Liver (tissue), 8 donors: ENCODE measurements at regions not wholly inside any gene's neighbourhood (a gene's known extent, or its start where the extent isn't known, plus 50 kb on each side); places are given as distances from the start of the nearest gene placed in this dataset.

Experiments
- DNase-seq: peaks from one replicate; pipeline ENCODE4 v3.0.0-alpha.2; 2017; ENCODE audit warnings: low spot score
- H3K27ac ChIP-seq, 2 donors: one replicate each; pipeline ENCODE4 v1.7.0; 2013; ENCODE audit warnings: inconsistent platforms in 2 of 2, low read length in 2 of 2, control low read depth in 1 of 2, low read depth in 1 of 2, mild to moderate bottlenecking in 1 of 2
- H3K27me3 ChIP-seq, 4 donors: one replicate each; pipeline versions ENCODE4 v1.6.1 to v1.7.0; 2013; ENCODE audit warnings: low read length in 3 of 4, inconsistent platforms in 1 of 4, mild to moderate bottlenecking in 1 of 4, moderate library complexity in 1 of 4; ENCODE audit not compliant: control insufficient read depth in 4 of 4, insufficient read depth in 4 of 4
- H3K36me3 ChIP-seq, 4 donors: one replicate each; pipeline versions ENCODE4 v1.6.1 to v1.7.0; 2013; ENCODE audit warnings: low read length in 3 of 4, mild to moderate bottlenecking in 3 of 4, low read depth in 1 of 4, moderate library complexity in 1 of 4; ENCODE audit not compliant: control insufficient read depth in 4 of 4, insufficient read depth in 3 of 4
- H3K4me1 ChIP-seq, 4 donors: one replicate each; pipeline versions ENCODE4 v1.6.1 to v1.7.0; 2013; ENCODE audit warnings: low read length in 3 of 4, mild to moderate bottlenecking in 3 of 4, moderate library complexity in 1 of 4; ENCODE audit not compliant: control insufficient read depth in 4 of 4, insufficient read depth in 4 of 4
- H3K4me3 ChIP-seq, 3 donors: one replicate each; pipeline versions ENCODE4 v1.6.1 to v1.7.0; 2013; ENCODE audit warnings: low read length in 3 of 3, control low read depth in 1 of 3, low read depth in 1 of 3, mild to moderate bottlenecking in 1 of 3
- H3K9ac ChIP-seq, 2 donors: one replicate each; pipeline ENCODE4 v1.7.0; 2013; ENCODE audit warnings: low read length in 2 of 2, mild to moderate bottlenecking in 2 of 2, moderate library complexity in 2 of 2, control low read depth in 1 of 2, low read depth in 1 of 2
- H3K9me3 ChIP-seq, 4 donors: one replicate each; pipeline versions ENCODE4 v1.6.1 to v1.7.0; 2013; ENCODE audit warnings: low read length in 3 of 4; ENCODE audit not compliant: control insufficient read depth in 4 of 4
- CTCF ChIP-seq: fragments of 150-350 bp; IDR thresholded peaks from 2 replicates; pipeline ENCODE4 v1.5.1; 2017; ENCODE audit warnings: improper control_type of control experiment, low read depth, low read length; ENCODE audit not compliant: missing input control
- EGR1 ChIP-seq, 2 donors: IDR thresholded peaks; 2 replicates each; pipeline ENCODE4 v1.6.1; 2016 to 2018; ENCODE audit warnings: antibody characterized with exemption in 2 of 2, low read depth in 2 of 2
- FOXA1 ChIP-seq: IDR thresholded peaks from 2 replicates; pipeline ENCODE4 v1.6.1; 2016; ENCODE audit warnings: antibody characterized with exemption
- FOXA2 ChIP-seq: IDR thresholded peaks from 2 replicates; pipeline ENCODE4 v1.6.1; 2016; ENCODE audit warnings: antibody characterized with exemption
- GABPA ChIP-seq, 2 donors: IDR thresholded peaks in 1 of 2; conservative IDR thresholded peaks in 1 of 2; 2 replicates each; pipeline ENCODE4 v1.6.1; 2016; ENCODE audit warnings: antibody characterized with exemption in 2 of 2, mild to moderate bottlenecking in 1 of 2, moderate library complexity in 1 of 2
- JUND ChIP-seq, 2 donors: IDR thresholded peaks; 2 replicates each; pipeline ENCODE4 v1.6.1; 2016; ENCODE audit warnings: antibody characterized with exemption in 2 of 2
- MAX ChIP-seq: IDR thresholded peaks from 2 replicates; pipeline ENCODE4 v1.6.1; 2016; ENCODE audit warnings: antibody characterized with exemption
- NR2F2 ChIP-seq: IDR thresholded peaks from 2 replicates; pipeline ENCODE4 v1.6.1; 2016; ENCODE audit warnings: antibody characterized with exemption
- RAD21 ChIP-seq, 2 donors: IDR thresholded peaks; 2 replicates each; pipeline ENCODE4 v1.6.1; 2016; ENCODE audit warnings: antibody characterized with exemption in 2 of 2, mild to moderate bottlenecking in 2 of 2
- RXRA ChIP-seq, 2 donors: IDR thresholded peaks; 2 replicates each; pipeline ENCODE4 v1.6.1; 2017 to 2018; ENCODE audit warnings: antibody characterized with exemption in 2 of 2, mild to moderate bottlenecking in 1 of 2
- SP1 ChIP-seq: IDR thresholded peaks from 2 replicates; pipeline ENCODE4 v1.6.1; 2018; ENCODE audit warnings: antibody characterized with exemption, mild to moderate bottlenecking
- TAF1 ChIP-seq: conservative IDR thresholded peaks from 2 replicates; pipeline ENCODE4 v1.6.1; 2016; ENCODE audit warnings: antibody characterized with exemption, mild to moderate bottlenecking
- YY1 ChIP-seq: IDR thresholded peaks from 2 replicates; pipeline ENCODE4 v1.6.1; 2016; ENCODE audit warnings: antibody characterized with exemption, mild to moderate bottlenecking
- ZBTB33 ChIP-seq: IDR thresholded peaks from 2 replicates; pipeline ENCODE4 v1.6.1; 2016; ENCODE audit warnings: antibody characterized with exemption
- WGBS: extraction: QIAGEN DNeasy Blood & Tissue Kit; methylation state at CpG from one replicate; pipeline ENCODE4 v1.1.7; 2013; 5-methylcytosine and 5-hydroxymethylcytosine counted together
- donor health status: healthy.
- donor health status: healthy.
- donor health status: healthy.
- donor health status: healthy.
- donor health status: healthy.

GRCh38 chr9:90124961-90125360, 517.7 kb downstream of the DIRAS2 start:
- Histone ChIP-seq H3K9ac (no peak overlapping the region), H3K4me3 (no peak overlapping the region), H3K27ac (no peak overlapping the region), H3K27me3 (peaks cover 0 to 5% (median 0%) of the 10 kb centered on the region in 4 donors), H3K4me1 (no peaks in the 10 kb centered on the region), H3K36me3 (no peaks in the 10 kb centered on the region), H3K9me3 (no peaks in the 10 kb centered on the region)
- no peak for DNase-seq
- WGBS, result 78% methylated on average over 1 of the region's 1 CpG
- no peak for TF ChIP-seq SP1
- no peak for TF ChIP-seq EGR1 (IDR thresholded peaks at IDR 0.05; ENCODE audit: low read depth in 2 of 2)
- no peak for TF ChIP-seq CTCF
- no peak for TF ChIP-seq FOXA1
- no peak for TF ChIP-seq YY1
- TF ChIP-seq ZBTB33, result no peak
- TF ChIP-seq JUND (IDR thresholded peaks at IDR 0.05), result no peak
- TF ChIP-seq MAX, result no peak
- TF ChIP-seq RXRA (IDR thresholded peaks at IDR 0.05), result no peak
- TF ChIP-seq NR2F2, result no peak

- H3K27ac ChIP-seq, result no peak overlapping the region
- no peak for TF ChIP-seq FOXA1
- no peak for TF ChIP-seq FOXA2
- no peak for TF ChIP-seq EGR1 (IDR thresholded peaks at IDR 0.05; ENCODE audit: low read depth in 2 of 2)
- TF ChIP-seq MAX, result no peak
- no peak for TF ChIP-seq NR2F2
- TF ChIP-seq TAF1, result no peak
- no peak for TF ChIP-seq JUND (IDR thresholded peaks at IDR 0.05)
- TF ChIP-seq GABPA (IDR thresholded peaks at IDR 0.05 in 1 of 2, conservative IDR thresholded peaks at IDR 0.05 in 1 of 2), result no peak
- TF ChIP-seq RAD21 (IDR thresholded peaks at IDR 0.05), result no peak
- WGBS, result 91% methylated on average over 5 of the region's 5 CpGs
- H3K9ac ChIP-seq, result no peak overlapping the region
- no peaks in the 10 kb centered on the region for H3K4me1 ChIP-seq
- H3K9me3 ChIP-seq, result no peaks in the 10 kb centered on the region
- peaks cover 0 to 5% (median under 1%) of the 10 kb centered on the region in 4 donors for H3K27me3 ChIP-seq
- DNase-seq, result no peak
- no peaks in the 10 kb centered on the region for H3K36me3 ChIP-seq
- H3K4me3 ChIP-seq, result no peak overlapping the region
These were observed 514.7 kb downstream of the DIRAS2 start for GRCh38 chr9:90127923-90128322.

- H3K27ac ChIP-seq, result no peak overlapping the region
- no peak for TF ChIP-seq FOXA1
- TF ChIP-seq FOXA2, result no peak
- TF ChIP-seq YY1, result no peak
- 81% methylated on average over 7 of the region's 7 CpGs for WGBS
- no peaks in the 10 kb centered on the region for H3K36me3 ChIP-seq
- no peaks in the 10 kb centered on the region for H3K9me3 ChIP-seq
- H3K4me1 ChIP-seq, result no peaks in the 10 kb centered on the region
- DNase-seq, result no peak
- H3K4me3 ChIP-seq, result no peak overlapping the region
- H3K27me3 ChIP-seq, result peaks cover 0 to 5% (median under 1%) of the 10 kb centered on the region in 4 donors
- H3K9ac ChIP-seq, result no peak overlapping the region
These were observed 513.9 kb downstream of the DIRAS2 start for GRCh38 chr9:90128587-90129190.
